Activated CD4-positive, alpha-beta T cell treated with anti-CD3 and anti-CD28 coated beads, Interleukin-2, Interleukin-4, amounts not matched to agents 100 ng/mL and 50 ng/mL, durations not matched to agents 16 hours and 8 hours (primary cell): ENCODE measurements at regions not wholly inside any gene's neighbourhood (a gene's known extent, or its start where the extent isn't known, plus 50 kb on each side); places are given as distances from the start of the nearest gene placed in this dataset.

ENCODE experiments used
- DNase-seq: peaks from one replicate; pipeline ENCODE4 v3.0.0-alpha.2; 2020; ENCODE audit warnings: low spot score

DNA sequence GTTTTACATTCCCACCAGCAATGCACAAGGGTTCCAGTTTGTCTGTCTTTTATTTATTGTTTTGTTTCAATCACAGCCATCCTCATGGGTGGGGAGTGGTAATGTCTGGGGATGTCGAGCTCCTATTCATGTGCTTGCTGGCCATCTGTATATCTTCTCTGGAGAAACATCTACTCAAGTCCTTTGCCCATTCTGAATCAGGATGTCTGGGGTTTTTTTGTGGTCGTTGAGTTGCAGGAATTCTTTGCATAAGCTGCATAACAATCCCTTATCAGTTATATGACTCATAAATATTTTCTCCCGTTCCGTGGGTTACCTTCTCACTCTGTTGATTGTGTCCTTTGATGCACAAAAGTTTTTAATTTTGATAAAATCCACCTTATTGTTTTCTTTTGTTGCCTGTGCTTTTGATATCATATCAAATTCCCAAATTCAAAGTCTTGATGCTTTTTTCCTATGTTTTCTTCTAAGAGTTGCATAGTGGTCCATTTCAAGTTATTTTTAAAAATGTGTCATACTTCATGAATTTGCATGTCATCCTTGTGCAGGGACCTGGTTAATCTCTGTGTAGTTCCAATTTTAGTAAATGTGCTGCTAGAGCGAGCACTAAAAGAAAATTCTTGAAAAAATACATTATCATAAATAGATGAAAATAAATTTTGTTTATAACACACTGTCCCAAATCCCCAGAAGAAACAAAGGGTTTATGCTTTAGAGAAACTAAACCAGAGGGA is 54.9 kb upstream of the PDE10A start:
- no peak for DNase-seq

DNA sequence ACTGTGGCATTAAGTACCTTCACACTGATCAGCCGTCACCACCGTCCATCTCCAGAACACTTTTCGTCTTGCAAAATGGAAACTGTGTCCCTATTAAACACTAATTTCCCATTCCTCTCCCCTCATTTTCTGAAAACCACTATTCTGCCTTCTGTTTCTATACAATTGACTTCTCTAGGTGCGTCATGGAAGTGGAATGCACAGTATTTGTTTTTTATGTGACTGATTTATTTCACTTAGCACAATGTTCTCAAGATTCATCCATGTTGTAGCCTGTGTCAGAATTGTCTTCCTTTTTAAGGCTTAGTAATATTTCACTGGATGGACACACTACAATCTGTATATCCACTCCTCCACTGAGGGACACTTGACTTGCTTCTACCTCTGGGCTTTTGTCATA is 53.8 kb upstream of the PDE10A start:
- DNase-seq, result no peak

DNA sequence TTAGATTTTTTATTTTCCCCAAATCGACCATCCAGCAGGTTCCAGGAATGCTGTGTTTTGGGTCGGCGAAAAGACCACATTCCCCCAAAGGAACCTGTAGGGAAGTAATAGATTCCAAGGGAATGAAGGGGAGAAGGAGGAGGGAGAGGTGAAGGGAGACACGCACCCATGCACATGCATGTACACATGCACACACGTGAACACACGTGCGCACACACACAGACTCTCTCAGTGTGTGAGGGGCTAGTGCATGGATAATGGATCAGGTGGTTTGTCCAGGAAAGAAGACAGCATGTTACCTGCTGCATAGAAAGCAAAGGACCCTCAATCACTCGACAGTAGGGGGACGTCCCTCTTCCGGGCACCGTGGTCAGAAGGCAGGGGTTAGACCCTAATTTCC is 52.4 kb upstream of the PDE10A start:
- no peak for DNase-seq

DNA sequence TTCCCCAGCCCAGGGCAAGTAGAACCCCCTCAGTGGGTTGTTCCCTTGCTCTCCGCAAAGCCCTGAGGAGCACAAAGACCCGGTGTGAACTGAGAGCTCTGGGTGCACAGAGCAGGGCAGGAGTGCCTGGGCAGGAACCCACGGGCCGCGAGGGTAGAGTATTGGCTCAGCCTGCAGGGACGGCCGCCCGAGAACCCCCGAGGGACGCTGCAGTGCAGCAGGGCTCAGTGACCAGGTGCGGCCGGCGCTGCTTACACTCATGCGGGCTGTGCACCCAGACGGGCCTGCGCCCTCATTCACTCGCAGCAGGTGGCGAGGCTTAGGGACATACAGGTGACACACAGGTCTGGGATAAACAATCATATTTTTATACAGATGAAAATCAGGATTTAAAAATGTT is 51.9 kb upstream of the PDE10A start:
- DNase-seq, result no peak

DNA sequence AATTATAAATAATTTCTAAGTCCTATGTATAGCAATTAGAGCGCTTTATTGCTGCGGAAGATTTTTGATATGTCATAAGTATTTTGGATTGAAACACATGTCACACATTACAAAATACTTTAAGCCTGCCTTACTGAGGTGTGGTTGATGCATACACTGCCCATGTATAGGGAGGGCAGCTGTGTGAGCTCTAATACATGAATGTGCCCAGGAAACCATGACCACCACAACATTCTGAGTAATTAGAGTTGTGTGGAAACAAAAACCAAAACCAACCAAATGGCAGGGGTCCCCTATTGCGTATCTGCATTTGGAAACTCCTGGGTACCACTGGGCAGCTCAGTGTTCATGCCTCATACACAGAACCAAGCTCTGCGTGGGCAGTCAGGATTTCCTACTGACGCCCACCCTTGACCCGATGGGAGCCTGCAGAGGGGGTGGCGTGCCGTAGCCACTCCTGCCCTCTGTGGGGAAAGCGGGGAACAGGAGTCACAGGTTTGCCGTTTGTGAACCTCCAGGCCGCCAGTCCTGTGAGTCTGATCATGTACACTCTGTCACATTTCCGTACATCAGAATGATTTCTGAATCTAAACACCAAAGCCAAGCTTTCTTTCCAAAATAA is 50.9 kb upstream of the PDE10A start:
- DNase-seq, result no peak
